ENCODE measurements at regions not wholly inside any gene's neighbourhood (a gene's known extent, or its start where the extent isn't known, plus 50 kb on each side); places are given as distances from the start of the nearest gene placed in this dataset.

DNA sequence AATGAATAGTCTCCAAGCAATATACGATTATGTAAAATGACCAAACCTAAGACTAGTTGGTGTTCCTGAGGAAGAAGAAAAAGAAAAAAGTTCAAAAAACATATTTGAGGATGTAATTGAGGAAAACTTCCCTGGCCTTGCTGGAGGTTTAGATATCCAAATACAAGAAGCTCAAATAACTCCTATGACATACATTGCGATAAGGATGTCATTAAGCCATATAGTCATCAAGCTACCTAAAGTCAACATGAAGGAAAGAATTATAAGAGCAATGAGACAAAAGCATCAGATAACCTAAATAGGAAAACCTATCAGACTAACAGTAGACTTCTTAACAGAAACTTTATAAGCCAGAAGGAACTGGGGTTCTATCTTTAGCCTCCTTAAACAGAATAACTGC, 231.1 kb downstream of the TUSC7 start (continued):
- TF ChIP-seq, protein P1, sequence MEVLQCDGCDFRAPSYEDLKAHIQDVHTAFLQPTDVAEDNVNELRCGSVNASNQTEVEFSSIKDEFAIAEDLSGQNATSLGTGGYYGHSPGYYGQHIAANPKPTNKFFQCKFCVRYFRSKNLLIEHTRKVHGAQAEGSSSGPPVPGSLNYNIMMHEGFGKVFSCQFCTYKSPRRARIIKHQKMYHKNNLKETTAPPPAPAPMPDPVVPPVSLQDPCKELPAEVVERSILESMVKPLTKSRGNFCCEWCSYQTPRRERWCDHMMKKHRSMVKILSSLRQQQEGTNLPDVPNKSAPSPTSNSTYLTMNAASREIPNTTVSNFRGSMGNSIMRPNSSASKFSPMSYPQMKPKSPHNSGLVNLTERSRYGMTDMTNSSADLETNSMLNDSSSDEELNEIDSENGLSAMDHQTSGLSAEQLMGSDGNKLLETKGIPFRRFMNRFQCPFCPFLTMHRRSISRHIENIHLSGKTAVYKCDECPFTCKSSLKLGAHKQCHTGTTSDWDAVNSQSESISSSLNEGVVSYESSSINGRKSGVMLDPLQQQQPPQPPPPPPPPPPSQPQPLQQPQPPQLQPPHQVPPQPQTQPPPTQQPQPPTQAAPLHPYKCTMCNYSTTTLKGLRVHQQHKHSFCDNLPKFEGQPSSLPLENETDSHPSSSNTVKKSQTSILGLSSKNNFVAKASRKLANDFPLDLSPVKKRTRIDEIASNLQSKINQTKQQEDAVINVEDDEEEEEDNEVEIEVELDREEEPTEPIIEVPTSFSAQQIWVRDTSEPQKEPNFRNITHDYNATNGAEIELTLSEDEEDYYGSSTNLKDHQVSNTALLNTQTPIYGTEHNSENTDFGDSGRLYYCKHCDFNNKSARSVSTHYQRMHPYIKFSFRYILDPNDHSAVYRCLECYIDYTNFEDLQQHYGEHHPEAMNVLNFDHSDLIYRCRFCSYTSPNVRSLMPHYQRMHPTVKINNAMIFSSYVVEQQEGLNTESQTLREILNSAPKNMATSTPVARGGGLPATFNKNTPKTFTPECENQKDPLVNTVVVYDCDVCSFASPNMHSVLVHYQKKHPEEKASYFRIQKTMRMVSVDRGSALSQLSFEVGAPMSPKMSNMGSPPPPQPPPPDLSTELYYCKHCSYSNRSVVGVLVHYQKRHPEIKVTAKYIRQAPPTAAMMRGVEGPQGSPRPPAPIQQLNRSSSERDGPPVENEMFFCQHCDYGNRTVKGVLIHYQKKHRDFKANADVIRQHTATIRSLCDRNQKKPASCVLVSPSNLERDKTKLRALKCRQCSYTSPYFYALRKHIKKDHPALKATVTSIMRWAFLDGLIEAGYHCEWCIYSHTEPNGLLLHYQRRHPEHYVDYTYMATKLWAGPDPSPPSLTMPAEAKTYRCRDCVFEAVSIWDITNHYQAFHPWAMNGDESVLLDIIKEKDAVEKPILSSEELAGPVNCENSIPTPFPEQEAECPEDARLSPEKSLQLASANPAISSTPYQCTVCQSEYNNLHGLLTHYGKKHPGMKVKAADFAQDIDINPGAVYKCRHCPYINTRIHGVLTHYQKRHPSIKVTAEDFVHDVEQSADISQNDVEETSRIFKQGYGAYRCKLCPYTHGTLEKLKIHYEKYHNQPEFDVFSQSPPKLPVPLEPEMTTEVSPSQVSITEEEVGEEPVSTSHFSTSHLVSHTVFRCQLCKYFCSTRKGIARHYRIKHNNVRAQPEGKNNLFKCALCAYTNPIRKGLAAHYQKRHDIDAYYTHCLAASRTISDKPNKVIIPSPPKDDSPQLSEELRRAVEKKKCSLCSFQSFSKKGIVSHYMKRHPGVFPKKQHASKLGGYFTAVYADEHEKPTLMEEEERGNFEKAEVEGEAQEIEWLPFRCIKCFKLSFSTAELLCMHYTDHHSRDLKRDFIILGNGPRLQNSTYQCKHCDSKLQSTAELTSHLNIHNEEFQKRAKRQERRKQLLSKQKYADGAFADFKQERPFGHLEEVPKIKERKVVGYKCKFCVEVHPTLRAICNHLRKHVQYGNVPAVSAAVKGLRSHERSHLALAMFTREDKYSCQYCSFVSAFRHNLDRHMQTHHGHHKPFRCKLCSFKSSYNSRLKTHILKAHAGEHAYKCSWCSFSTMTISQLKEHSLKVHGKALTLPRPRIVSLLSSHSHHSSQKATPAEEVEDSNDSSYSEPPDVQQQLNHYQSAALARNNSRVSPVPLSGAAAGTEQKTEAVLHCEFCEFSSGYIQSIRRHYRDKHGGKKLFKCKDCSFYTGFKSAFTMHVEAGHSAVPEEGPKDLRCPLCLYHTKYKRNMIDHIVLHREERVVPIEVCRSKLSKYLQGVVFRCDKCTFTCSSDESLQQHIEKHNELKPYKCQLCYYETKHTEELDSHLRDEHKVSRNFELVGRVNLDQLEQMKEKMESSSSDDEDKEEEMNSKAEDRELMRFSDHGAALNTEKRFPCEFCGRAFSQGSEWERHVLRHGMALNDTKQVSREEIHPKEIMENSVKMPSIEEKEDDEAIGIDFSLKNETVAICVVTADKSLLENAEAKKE (CRISPR knock-in tag; IDR thresholded peaks at IDR 0.05): no peak
- TF ChIP-seq ZNF114 (CRISPR knock-in tag; IDR thresholded peaks at IDR 0.05) (no peak), EZH2phosphoT487 (IDR thresholded peaks at IDR 0.05; ENCODE audit: unreplicated experiment) (no peak)

DNA sequence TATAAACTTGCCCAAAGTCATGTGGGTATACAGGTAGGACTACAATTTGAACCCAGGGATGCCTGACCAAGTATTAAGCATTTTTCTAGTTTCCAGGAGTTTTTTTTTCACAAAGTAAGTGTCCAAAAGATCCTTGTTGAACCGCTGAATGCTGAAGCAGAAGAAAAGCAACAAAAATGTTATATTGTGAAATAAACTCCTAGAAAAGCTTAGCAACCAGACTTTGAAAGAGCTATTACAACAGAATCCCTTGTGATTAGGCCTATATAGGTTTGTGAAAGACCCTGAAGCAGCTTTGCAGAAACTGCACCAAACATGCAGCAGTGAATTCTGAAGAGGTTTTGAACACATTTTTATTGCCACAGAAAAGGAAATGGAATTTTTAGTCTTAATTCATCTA, 236.8 kb downstream of the TUSC7 start:
- no peak overlapping the region for H3K4me3 Mint-ChIP-seq
- Histone ChIP-seq H4K20me1 (replicated peaks; ENCODE audit: insufficient read depth) (no peaks in the 10 kb centered on the region), H3K4me3 (no peak overlapping the region), H3K9me2 (ENCODE audit: insufficient read depth) (no peaks in the 10 kb centered on the region), H3K79me2 (replicated peaks; ENCODE audit: insufficient read depth) (no peaks in the 10 kb centered on the region), H3K36me3 (ENCODE audit: insufficient read depth) (no peaks in the 10 kb centered on the region), H3K4me1 (ENCODE audit: insufficient read depth) (no peaks in the 10 kb centered on the region), H3K4me2 (no peak overlapping the region), H3F3A (replicated peaks; ENCODE audit: low read depth) (no peaks in the 10 kb centered on the region), H2AFZ (no peak overlapping the region), H3K27me3 (ENCODE audit: insufficient read depth) (no peaks in the 10 kb centered on the region), H3K27ac (ENCODE audit: low read depth) (no peak overlapping the region)
- no peaks in the 10 kb centered on the region for H3K36me3 Mint-ChIP-seq (ENCODE audit: low read depth)
- H3K9me3 Mint-ChIP-seq: 0 out of 3 replicates have a peak, but pooled peaks cover 4% of the 10 kb centered on the region
- ATAC-seq: no peak
- H3K27me3 Mint-ChIP-seq (ENCODE audit: insufficient read depth, low read depth, poor library complexity): peaks cover 2% of the 10 kb centered on the region
- no peak for DNase-seq (ENCODE audit: low spot score)
- no peak overlapping the region for H3K27ac Mint-ChIP-seq
- H3K4me1 Mint-ChIP-seq: peaks cover 14% of the 10 kb centered on the region; the same call in 2 of the 3 replicates
- no peak for TF ChIP-seq CTCF (conservative IDR thresholded peaks at IDR 0.05; ENCODE audit: low read depth in 2 of 2)
- TF ChIP-seq, protein P1 (CRISPR knock-in tag; IDR thresholded peaks at IDR 0.05): no peak
- TF ChIP-seq CREB1 (CRISPR knock-in tag; IDR thresholded peaks at IDR 0.05; ENCODE audit: low read depth): no peak
- no peak for TF ChIP-seq ETS1 (IDR thresholded peaks at IDR 0.05)
- TF ChIP-seq EZH2phosphoT487 (IDR thresholded peaks at IDR 0.05; ENCODE audit: unreplicated experiment): no peak

Measured in GM23338 (cell line).